NCI-H510A treated with DMSO at 0.1 percent for 48 hours (cell line): ENCODE measurements at regions not wholly inside any gene's neighbourhood (a gene's known extent, or its start where the extent isn't known, plus 50 kb on each side); places are given as distances from the start of the nearest gene placed in this dataset.

Experiments used
- DNase-seq: peaks from one replicate; lab custom pipeline; 2025; lab: John Stamatoyannopoulos, UW

GRCh38 chr4:110897784-110898183 is 274.9 kb upstream of the PITX2 start:
- no peak for DNase-seq

GRCh38 chr4:110898290-110898689 is 275.4 kb upstream of the PITX2 start:
- no peak for DNase-seq

- DNase-seq, result no peak
Observed at GRCh38 chr4:110900213-110900769, 277.4 kb upstream of the PITX2 start.

GRCh38 chr4:110902500-110902899 is 279.6 kb upstream of the PITX2 start:
- DNase-seq, result no peak

- peak; percentile 31 for DNase-seq
Observed at GRCh38 chr4:110904435-110905065, 281.7 kb upstream of the PITX2 start.

GRCh38 chr4:110905367-110905766 is 282.5 kb upstream of the PITX2 start:
- DNase-seq, result no peak

- DNase-seq, result no peak
Observed at GRCh38 chr4:110907801-110908313, 285.0 kb upstream of the PITX2 start.

GRCh38 chr4:110914791-110915190 is 291.9 kb upstream of the PITX2 start:
- no peak for DNase-seq

GRCh38 chr4:110915301-110915700 is 292.4 kb upstream of the PITX2 start:
- DNase-seq, result no peak

GRCh38 chr4:110916505-110916904 is 293.6 kb upstream of the PITX2 start:
- no peak for DNase-seq

- DNase-seq, result no peak
Observed at GRCh38 chr4:110917835-110918234, 295.0 kb upstream of the PITX2 start.

GRCh38 chr4:110920990-110921389 is 298.1 kb upstream of the PITX2 start:
- no peak for DNase-seq

- DNase-seq, result no peak
Observed at GRCh38 chr4:110924761-110925160, 301.9 kb upstream of the PITX2 start.

- DNase-seq, result no peak
Observed at GRCh38 chr4:110926841-110927400, 304.0 kb upstream of the PITX2 start.

- DNase-seq, result no peak
Observed at GRCh38 chr4:110933341-110933740, 310.5 kb upstream of the PITX2 start.

- DNase-seq, result no peak
Observed at GRCh38 chr4:110944501-110944900, 321.6 kb upstream of the PITX2 start.

- DNase-seq, result no peak
Observed at GRCh38 chr4:110945600-110945999, 322.7 kb upstream of the PITX2 start.

GRCh38 chr4:110949542-110949941 is 326.7 kb upstream of the PITX2 start:
- no peak for DNase-seq

GRCh38 chr4:110950731-110951130 is 327.9 kb upstream of the PITX2 start:
- no peak for DNase-seq

- DNase-seq, result no peak
Observed at GRCh38 chr4:110953191-110953590, 330.3 kb upstream of the PITX2 start.

GRCh38 chr4:110953898-110954297 is 331.0 kb upstream of the PITX2 start:
- DNase-seq, result no peak

GRCh38 chr4:110955748-110956147 is 332.9 kb upstream of the PITX2 start:
- DNase-seq, result no peak

GRCh38 chr4:110959041-110959643 is 336.3 kb upstream of the PITX2 start:
- peak; percentile 2 for DNase-seq
